Aorta (tissue), 5 donors: ENCODE measurements at regions not wholly inside any gene's neighbourhood (a gene's known extent, or its start where the extent isn't known, plus 50 kb on each side); places are given as distances from the start of the nearest gene placed in this dataset.

Experiments
- ATAC-seq: fragments of 200-7000 bp; cut with Tn5 transposase; one replicate; pipeline ENCODE4 v1.9.1; 2022; ENCODE audit warnings: moderate library complexity; ENCODE audit not compliant: low FRiP score
- DNase-seq, 2 donors: peaks; one replicate each; pipeline ENCODE4 v3.0.0-alpha.2; 2020
- H3K27ac ChIP-seq, 2 donors: one replicate each; pipeline ENCODE4 v1.5.1; 2013; ENCODE audit warnings: low read length in 2 of 2, mild to moderate bottlenecking in 2 of 2, moderate library complexity in 2 of 2, control low read depth in 1 of 2, inconsistent platforms in 1 of 2, low read depth in 1 of 2
- H3K27me3 ChIP-seq, 2 donors: one replicate each; pipeline ENCODE4 v1.6.1; 2013; ENCODE audit warnings: control low read depth in 1 of 2, low read length in 1 of 2, mild to moderate bottlenecking in 1 of 2, moderate library complexity in 1 of 2; ENCODE audit not compliant: insufficient read depth in 2 of 2, control insufficient read depth in 1 of 2
- H3K36me3 ChIP-seq, 2 donors: one replicate each; pipeline ENCODE4 v1.6.1; 2013; ENCODE audit warnings: control low read depth in 1 of 2, low read length in 1 of 2, mild to moderate bottlenecking in 1 of 2; ENCODE audit not compliant: insufficient read depth in 2 of 2, control insufficient read depth in 1 of 2
- H3K4me1 ChIP-seq, 2 donors: one replicate each; pipeline ENCODE4 v1.6.1; 2013; ENCODE audit warnings: low read length in 2 of 2, control low read depth in 1 of 2, mild to moderate bottlenecking in 1 of 2, moderate library complexity in 1 of 2; ENCODE audit not compliant: insufficient read depth in 2 of 2, control insufficient read depth in 1 of 2
- H3K4me3 ChIP-seq, 2 donors: one replicate each; pipeline ENCODE4 v1.5.1; 2013; ENCODE audit warnings: low read length in 2 of 2, control low read depth in 1 of 2, mild to moderate bottlenecking in 1 of 2
- H3K9me3 ChIP-seq: one replicate; pipeline ENCODE4 v1.6.1; 2013; ENCODE audit warnings: mild to moderate bottlenecking, low read length; ENCODE audit not compliant: control insufficient read depth
- WGBS, 2 donors: extraction: QIAGEN DNeasy Blood & Tissue Kit; methylation state at CpG; one replicate each; pipeline ENCODE4 v1.1.7; 2013; 5-methylcytosine and 5-hydroxymethylcytosine counted together
- intact Hi-C, 2 donors: fragments of 100-400 bp; cut with DNase I; formaldehyde crosslinking; loops; one replicate each; pipeline versions ENCODE4 v1.14.2 to v1.15.0; 2022
- donor health status: healthy with polysubstance abuse.
- donor health status: Bipolar disorder and iron deficiency.
- donor health status: DM: no; HTN: no; CAD: no.
- donor health status: DM: no; HTN: no; CAD: no.
- donor health status: DM: yes; HTN: yes; CAD: no.

DNA sequence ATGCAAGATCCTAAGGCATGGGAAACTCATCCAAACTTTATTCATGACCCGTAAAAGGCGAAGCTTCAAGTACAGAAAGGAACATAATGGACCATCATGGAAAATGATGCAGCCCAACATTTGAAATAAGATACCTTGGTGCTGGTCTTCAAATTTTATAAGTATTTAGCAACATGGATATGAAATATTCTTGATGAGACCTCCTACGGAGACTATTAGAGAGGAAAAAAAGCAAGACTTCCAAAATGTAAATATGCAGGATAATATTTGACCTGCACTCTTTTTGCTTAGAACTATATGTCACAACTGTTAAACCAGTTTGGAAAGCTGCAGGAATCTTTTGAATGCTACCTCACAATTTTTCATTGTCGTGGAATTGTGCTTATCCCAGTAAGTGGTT, 168.8 kb upstream of the ARID2 start:
- 79 to 80% methylated on average over 4 of the region's 4 CpGs for WGBS, 2 donors
- Histone ChIP-seq H3K4me3 (no peak overlapping the region), H3K27ac (no peak overlapping the region), H3K4me1 (no peaks in the 10 kb centered on the region), H3K9me3 (no peaks in the 10 kb centered on the region), H3K36me3 (no peaks in the 10 kb centered on the region), H3K27me3 (no peaks in the 10 kb centered on the region)
- no peak for ATAC-seq
- no peak for DNase-seq
- intact Hi-C loops: no loop called here

DNA sequence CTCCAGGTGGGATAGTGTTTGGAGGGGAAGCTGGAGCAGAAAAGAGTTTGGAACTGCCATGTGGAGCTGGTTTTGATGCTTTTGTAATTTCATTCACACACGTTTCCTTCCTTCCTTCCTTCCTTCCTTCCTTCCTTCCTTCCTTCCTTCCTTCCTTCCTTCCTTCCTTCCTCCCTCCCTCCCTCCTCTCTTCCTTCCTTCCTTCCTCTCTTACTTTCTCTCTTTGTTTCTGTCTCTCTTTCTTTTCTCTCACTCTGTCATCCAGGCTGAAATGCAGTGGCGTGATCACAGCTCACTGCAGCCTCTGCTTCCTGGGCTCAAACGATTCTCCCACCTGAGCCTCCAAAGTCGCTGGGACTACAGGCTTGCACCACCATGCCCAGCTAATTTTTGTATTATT, 168.0 kb upstream of the ARID2 start:
- DNase-seq: no peak
- Histone ChIP-seq H3K4me3 (no peak overlapping the region), H3K9me3 (no peaks in the 10 kb centered on the region), H3K4me1 (no peaks in the 10 kb centered on the region), H3K27me3 (no peaks in the 10 kb centered on the region), H3K27ac (no peak overlapping the region), H3K36me3 (no peaks in the 10 kb centered on the region)
- ATAC-seq: no peak
- WGBS, 2 donors: 90 to 92% methylated on average over 4 of the region's 4 CpGs
- intact Hi-C loops: no loop called here

DNA sequence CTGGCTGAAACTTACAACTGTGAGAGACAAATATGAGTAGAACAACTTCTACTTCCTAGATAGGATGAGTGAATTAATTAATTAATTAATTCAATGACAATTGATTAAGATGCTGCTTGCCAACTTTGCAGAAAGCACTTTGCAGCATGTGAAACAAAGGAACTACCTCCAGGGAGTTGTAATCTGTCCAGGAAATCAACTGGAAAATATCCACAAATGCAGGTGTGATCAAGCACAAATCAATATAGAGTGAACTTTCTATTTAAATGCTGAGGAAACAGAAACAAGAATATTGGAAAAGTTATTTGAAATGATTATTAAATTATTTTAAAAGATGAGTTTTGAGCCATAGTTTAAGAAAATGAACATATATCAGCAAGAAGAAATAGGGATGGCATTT, 163.9 kb upstream of the ARID2 start:
- Histone ChIP-seq H3K9me3 (no peaks in the 10 kb centered on the region), H3K27me3 (no peaks in the 10 kb centered on the region), H3K4me3 (no peak overlapping the region), H3K27ac (no peak overlapping the region), H3K36me3 (no peaks in the 10 kb centered on the region), H3K4me1 (no peaks in the 10 kb centered on the region)
- DNase-seq (no peak), ATAC-seq (no peak)
- intact Hi-C loops: no loop called here

DNA sequence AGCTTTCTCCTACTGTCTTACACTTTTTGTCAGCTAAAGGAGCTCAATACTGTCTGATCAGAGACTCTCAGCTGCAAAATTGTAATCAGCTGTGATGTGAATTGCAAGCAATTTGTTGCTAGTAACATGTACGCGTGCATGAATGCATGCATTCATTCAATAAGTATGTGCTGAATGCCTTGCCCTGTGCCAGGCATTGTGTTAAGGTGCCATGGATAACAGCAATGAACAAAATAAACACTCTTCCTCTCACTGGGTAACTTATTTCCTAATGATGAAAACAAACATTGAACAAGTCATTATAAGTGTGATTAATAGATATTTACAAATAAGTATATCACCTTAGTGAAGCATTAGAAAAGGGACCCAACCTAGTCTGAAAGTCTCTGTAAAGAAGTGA, 163.2 kb upstream of the ARID2 start:
- Histone ChIP-seq H3K36me3 (no peaks in the 10 kb centered on the region), H3K4me3 (no peak overlapping the region), H3K27me3 (no peaks in the 10 kb centered on the region), H3K9me3 (no peaks in the 10 kb centered on the region), H3K27ac (no peak overlapping the region), H3K4me1 (no peaks in the 10 kb centered on the region)
- intact Hi-C loops: no loop called here
- 93 to 100% methylated on average over 2 of the region's 2 CpGs for WGBS, 2 donors
- no peak for DNase-seq
- no peak for ATAC-seq

DNA sequence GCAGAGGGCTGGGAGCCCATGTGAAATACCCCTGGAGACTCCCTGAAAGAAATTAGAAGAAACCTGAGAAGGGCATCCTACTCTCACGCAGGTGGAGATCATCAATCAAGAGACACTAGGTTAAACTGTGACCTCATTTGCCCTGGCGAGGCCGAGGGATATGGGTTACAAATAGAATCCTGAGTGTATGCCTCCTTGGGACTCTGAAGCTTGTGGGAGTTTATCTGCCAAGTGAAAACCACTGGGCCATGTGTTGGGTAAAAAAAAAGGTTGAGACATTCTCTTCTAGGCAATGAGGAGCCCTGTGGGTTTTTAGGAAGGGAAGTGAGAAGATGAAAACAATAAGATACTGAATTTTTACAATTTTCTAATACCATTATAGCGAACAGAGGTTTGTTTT, 160.7 kb upstream of the ARID2 start:
- Histone ChIP-seq H3K4me3 (no peak overlapping the region), H3K9me3 (no peaks in the 10 kb centered on the region), H3K27ac (no peak overlapping the region), H3K27me3 (no peaks in the 10 kb centered on the region), H3K4me1 (no peaks in the 10 kb centered on the region), H3K36me3 (no peaks in the 10 kb centered on the region)
- intact Hi-C loops: no loop called here
- 83 to 84% methylated on average over 4 of the region's 4 CpGs for WGBS, 2 donors
- DNase-seq (no peak), ATAC-seq (no peak)

DNA sequence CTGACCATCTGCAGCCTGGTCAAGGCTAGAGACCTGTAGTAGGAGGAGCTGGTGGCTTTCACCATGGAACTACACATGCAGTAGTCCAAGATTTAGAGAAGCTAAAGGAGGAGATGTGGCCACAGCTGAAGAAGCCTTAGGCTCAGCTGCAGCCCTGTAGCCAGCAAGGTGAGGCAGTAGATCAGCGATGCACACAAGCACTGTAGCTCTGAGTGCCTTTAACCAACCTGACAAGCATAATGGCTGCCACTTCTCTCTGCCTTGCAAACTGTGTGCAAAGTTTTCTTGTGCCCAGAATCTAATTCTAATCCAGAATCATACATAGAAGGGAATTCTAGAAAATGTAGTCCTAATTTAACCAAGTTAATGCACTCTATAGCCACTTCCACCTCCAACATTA, 159.0 kb upstream of the ARID2 start:
- ATAC-seq (no peak), DNase-seq (no peak)
- Histone ChIP-seq H3K4me1 (no peaks in the 10 kb centered on the region), H3K4me3 (no peak overlapping the region), H3K9me3 (no peaks in the 10 kb centered on the region), H3K27ac (no peak overlapping the region), H3K36me3 (no peaks in the 10 kb centered on the region), H3K27me3 (no peaks in the 10 kb centered on the region)
- WGBS, 2 donors: 95 to 97% methylated on average over 1 of the region's 1 CpG
- intact Hi-C loops: no loop called here

DNA sequence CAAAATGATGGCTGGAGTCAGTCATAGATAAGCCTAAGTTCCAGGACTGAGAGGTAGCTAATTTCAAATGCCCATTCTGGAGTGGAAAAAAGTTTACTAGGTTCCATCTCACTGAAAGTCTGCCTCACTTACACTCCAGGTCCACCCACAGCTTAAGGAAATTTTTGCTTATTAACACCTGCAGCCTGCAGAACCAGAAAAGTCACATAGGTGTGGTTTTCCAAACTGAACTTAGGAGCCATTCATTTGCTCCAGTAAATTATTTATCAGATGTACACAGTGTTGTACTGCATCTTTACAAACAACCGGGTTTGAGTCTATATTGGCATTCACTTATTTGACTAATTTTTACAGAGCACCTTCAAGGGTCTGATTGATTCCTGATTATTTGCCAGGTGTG, 157.4 kb upstream of the ARID2 start:
- intact Hi-C loops: no loop called here
- DNase-seq: no peak

DNA sequence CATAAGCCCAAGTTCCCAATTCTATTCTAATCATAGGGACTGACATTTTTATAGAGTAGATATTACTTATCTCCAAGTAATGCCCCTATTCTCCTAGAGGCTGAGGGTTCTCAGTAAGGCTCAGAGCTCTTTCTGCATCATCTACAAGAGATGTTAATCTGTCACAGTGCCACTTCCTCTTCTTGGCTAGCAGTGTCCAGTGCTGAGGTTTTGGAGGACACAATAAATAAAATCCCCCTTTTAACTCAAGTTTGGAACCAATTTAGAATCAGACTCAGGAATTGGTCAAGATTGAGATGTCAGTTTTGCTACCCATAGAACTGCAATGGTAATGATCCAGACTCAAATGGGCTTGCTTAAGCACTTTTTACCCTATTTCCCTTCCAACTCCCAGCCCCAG, 154.1 kb upstream of the ARID2 start:
- no peak overlapping the region for H3K27ac ChIP-seq
- H3K36me3 ChIP-seq: no peaks in the 10 kb centered on the region
- no peaks in the 10 kb centered on the region for H3K27me3 ChIP-seq
- intact Hi-C loops: no loop called here
- H3K4me1 ChIP-seq: no peaks in the 10 kb centered on the region
- no peak overlapping the region for H3K4me3 ChIP-seq
- no peaks in the 10 kb centered on the region for H3K9me3 ChIP-seq
- no peak for ATAC-seq
- no peak for DNase-seq

More for the DNA sequence above, 157.4 kb upstream of the ARID2 start:
- no peaks in the 10 kb centered on the region for H3K36me3 ChIP-seq
- no peaks in the 10 kb centered on the region for H3K9me3 ChIP-seq
- ATAC-seq: no peak
- 85 to 95% methylated on average over 1 of the region's 1 CpG for WGBS, 2 donors
- no peak overlapping the region for H3K27ac ChIP-seq
- no peak overlapping the region for H3K4me3 ChIP-seq
- no peaks in the 10 kb centered on the region for H3K27me3 ChIP-seq
- H3K4me1 ChIP-seq: no peaks in the 10 kb centered on the region

DNA sequence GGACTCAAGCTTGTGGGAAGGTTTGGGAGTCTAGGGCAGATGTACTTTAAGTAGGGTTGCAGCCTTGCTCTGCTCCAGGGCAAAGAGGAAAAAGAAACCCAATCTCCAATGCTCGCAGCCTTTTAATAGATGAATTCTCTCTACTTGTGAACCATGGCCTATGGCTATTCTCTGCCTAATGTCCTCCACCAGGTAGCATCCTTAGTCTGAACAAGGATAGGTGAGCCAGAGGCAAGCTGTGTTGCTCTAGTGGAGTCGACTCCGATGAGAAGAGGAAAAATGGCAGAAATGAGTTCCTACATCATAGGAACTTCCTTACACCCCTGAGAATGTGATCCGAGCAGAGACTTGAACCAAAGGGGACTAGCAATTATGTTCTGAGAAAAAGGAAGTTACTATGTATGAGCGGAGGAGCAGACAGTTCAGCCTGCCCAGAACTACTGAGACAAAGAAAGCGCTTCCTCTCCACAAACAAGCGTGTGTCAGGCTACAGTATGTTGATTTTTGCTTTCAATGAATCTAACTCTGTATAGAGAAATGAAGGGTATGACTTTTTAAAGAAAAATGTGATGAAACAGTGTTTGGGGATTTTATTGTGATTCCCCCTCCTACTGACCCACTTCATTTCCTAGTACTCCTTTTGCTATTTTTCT, 153.6 kb upstream of the ARID2 start:
- no peaks in the 10 kb centered on the region for H3K9me3 ChIP-seq
- no peak for ATAC-seq
- no peak overlapping the region for H3K27ac ChIP-seq
- H3K27me3 ChIP-seq: no peaks in the 10 kb centered on the region
- H3K4me1 ChIP-seq: no peaks in the 10 kb centered on the region
- no peaks in the 10 kb centered on the region for H3K36me3 ChIP-seq
- 74 to 81% methylated on average over 7 of the region's 7 CpGs for WGBS, 2 donors
- intact Hi-C loops: no loop called here
- no peak overlapping the region for H3K4me3 ChIP-seq
- DNase-seq: no peak
